Esophagus squamous epithelium (tissue), 4 donors: ENCODE measurements at regions not wholly inside any gene's neighbourhood (a gene's known extent, or its start where the extent isn't known, plus 50 kb on each side); places are given as distances from the start of the nearest gene placed in this dataset.

ENCODE experiments used
- POLR2A ChIP-seq, 4 donors: fragments of 450-650 bp; IDR thresholded peaks; one replicate each; pipeline ENCODE4 v1.6.1; 2017; ENCODE audit warnings: antibody characterized with exemption in 4 of 4, mild to moderate bottlenecking in 4 of 4, moderate library complexity in 3 of 4
- TF ChIP-seq, protein P1 (sequence below), 6 experiments: fragments of 450-650 bp in 4 of 6; fragments of 200-600 bp in 2 of 6; sonication (generic) in 2 of 6; IDR thresholded peaks; one replicate each; pipeline ENCODE4 v1.5.1; 2016 to 2019; ENCODE audit warnings: antibody characterized with exemption in 6 of 6, mild to moderate bottlenecking in 4 of 6, moderate library complexity in 4 of 6

DNA sequence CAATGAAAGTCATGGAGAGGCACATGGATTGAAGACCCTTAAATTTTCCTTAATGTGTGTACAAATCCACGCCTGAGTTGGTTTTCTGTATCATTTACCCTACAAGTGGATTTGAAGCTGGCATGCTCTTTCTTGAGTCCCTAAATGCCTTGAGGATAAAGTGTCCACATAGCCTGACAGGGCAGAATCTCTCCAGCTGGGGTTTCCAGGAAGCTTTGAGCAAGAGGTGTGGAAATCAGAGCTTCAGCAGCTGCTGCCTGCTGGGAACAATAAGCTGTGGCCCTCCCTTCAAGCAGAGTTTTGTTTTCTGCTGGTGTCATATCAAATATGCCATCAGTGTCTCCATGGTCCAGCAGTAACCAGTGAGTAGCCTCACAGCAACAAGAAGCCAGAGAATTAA, 120.3 kb upstream of the SERTM1 start:
- TF ChIP-seq, protein P1, sequence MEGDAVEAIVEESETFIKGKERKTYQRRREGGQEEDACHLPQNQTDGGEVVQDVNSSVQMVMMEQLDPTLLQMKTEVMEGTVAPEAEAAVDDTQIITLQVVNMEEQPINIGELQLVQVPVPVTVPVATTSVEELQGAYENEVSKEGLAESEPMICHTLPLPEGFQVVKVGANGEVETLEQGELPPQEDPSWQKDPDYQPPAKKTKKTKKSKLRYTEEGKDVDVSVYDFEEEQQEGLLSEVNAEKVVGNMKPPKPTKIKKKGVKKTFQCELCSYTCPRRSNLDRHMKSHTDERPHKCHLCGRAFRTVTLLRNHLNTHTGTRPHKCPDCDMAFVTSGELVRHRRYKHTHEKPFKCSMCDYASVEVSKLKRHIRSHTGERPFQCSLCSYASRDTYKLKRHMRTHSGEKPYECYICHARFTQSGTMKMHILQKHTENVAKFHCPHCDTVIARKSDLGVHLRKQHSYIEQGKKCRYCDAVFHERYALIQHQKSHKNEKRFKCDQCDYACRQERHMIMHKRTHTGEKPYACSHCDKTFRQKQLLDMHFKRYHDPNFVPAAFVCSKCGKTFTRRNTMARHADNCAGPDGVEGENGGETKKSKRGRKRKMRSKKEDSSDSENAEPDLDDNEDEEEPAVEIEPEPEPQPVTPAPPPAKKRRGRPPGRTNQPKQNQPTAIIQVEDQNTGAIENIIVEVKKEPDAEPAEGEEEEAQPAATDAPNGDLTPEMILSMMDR (IDR thresholded peaks at IDR 0.05): no peak
- TF ChIP-seq POLR2A (IDR thresholded peaks at IDR 0.05): no peak
